Cardiac muscle cell (in vitro differentiated cells and primary cell): ENCODE measurements at regions not wholly inside any gene's neighbourhood (a gene's known extent, or its start where the extent isn't known, plus 50 kb on each side); places are given as distances from the start of the nearest gene placed in this dataset.
"Not testable (repeated sequence)": the region's sequence is repeated elsewhere in the genome, so short reads cannot be mapped to it uniquely, and the experiment has no call there.

Experiments
- DNase-seq, 2 donors: peaks; one replicate each; pipeline versions ENCODE4 v3.0.0 to v3.0.0-alpha.2; 2010 to 2017; ENCODE audit warnings: low read depth in 1 of 2, low spot score in 1 of 2
- H3K27ac ChIP-seq: fragments of 200-600 bp; sonication (generic); 2 replicates; pipeline ENCODE4 v1.5.1; 2016
- H3K27me3 ChIP-seq: fragments of 200-600 bp; sonication (generic); 2 replicates; pipeline ENCODE4 v1.6.0; 2016; ENCODE audit warnings: control low read depth
- H3K36me3 ChIP-seq: fragments of 200-600 bp; sonication (generic); 2 replicates; pipeline ENCODE4 v1.5.1; 2016; ENCODE audit warnings: control low read depth
- H3K4me1 ChIP-seq: fragments of 200-600 bp; sonication (generic); 2 replicates; pipeline ENCODE4 v1.8.1; 2017; ENCODE audit warnings: low read depth, mild to moderate bottlenecking, mixed run types
- H3K4me3 ChIP-seq: fragments of 200-600 bp; sonication (generic); 2 replicates; pipeline ENCODE4 v1.5.1; 2016; ENCODE audit warnings: mild to moderate bottlenecking
- H3K9me3 ChIP-seq: fragments of 200-600 bp; sonication (generic); 2 replicates; pipeline ENCODE4 v1.5.1; 2017; ENCODE audit warnings: low read depth, mild to moderate bottlenecking, control low read depth
- CTCF ChIP-seq: IDR thresholded peaks from 2 replicates; pipeline ENCODE4 v1.5.1; 2012; ENCODE audit warnings: low read depth, mild to moderate bottlenecking, low read length

DNA sequence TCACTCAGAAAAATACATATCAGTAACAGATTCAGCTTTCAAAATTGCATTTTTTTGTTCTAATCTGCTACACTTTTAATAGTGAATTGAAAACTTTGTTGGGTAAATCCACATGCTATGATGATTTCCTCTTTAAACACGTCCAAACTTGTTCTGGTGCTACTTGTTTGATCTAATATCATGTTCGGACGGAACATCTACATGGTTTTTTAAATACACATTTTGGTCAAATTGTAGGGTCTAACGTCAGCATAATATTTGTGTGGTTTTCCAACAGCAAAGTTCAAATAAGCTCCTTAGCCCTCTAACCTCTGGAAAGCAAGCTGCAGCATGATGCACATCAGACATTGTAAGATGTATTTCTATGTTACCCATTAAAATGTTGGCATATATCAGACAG, 98.5 kb upstream of the OSTN start:
- TF ChIP-seq CTCF, result no peak
- no peak for DNase-seq

DNA sequence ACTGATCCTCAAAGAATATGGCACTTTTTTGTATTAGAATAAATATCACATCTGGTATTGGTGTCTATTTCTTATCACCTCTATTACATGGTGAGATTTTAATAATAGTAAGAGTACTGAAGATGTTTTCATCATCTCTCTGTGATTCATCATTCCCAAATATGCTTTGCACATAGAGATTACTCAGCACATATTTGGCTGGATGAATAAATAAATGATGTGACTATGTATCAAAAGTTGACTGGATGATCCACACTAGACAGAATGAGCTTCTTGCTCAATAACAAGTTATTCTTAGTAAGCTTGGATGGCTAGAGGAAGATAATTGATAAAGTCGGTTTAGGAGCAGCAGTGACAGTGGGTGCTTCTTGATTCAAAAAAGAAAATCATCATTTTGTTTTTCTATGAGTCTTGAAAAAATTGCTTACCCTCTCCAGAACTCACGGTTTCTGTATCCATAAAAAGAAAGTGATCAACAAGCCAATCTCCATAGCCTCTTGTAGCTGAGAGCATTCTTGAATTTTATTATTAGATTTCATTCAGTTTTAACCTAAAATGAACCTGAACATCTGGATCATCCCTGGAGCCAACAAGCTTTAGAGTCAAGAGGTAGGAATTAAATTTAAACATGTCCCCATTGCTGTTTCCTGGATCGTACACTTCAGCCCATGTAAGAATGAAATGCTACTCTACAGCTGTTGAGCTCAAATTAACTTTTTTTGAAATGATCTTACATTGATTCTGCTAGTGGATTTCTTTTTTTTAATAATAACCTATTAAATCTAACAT, 104.8 kb upstream of the OSTN start:
- peak in 1 of 2 donors; percentile 61 for DNase-seq
- Histone ChIP-seq H3K4me1 (no peaks in the 10 kb centered on the region), H3K9me3 (no peaks in the 10 kb centered on the region), H3K4me3 (no peak overlapping the region), H3K27ac (no peak overlapping the region), H3K27me3 (peaks cover 10% of the 10 kb centered on the region), H3K36me3 (no peaks in the 10 kb centered on the region)
- no peak for TF ChIP-seq CTCF

More for the DNA sequence above, 98.5 kb upstream of the OSTN start:
- Histone ChIP-seq H3K27me3 (no peaks in the 10 kb centered on the region), H3K27ac (no peak overlapping the region), H3K4me3 (no peak overlapping the region), H3K4me1 (no peaks in the 10 kb centered on the region), H3K36me3 (no peaks in the 10 kb centered on the region), H3K9me3 (no peaks in the 10 kb centered on the region)

GRCh38 chr3:191087391-191087790, 111.7 kb upstream of the OSTN start:
- Histone ChIP-seq H3K36me3 (no peaks in the 10 kb centered on the region), H3K4me3 (no peak overlapping the region), H3K9me3 (no peaks in the 10 kb centered on the region), H3K27ac (no peak overlapping the region), H3K27me3 (peaks cover 10% of the 10 kb centered on the region), H3K4me1 (no peaks in the 10 kb centered on the region)
- no peak for TF ChIP-seq CTCF
- DNase-seq, result no peak

- H3K9me3 ChIP-seq, result no peaks in the 10 kb centered on the region
- no peaks in the 10 kb centered on the region for H3K4me1 ChIP-seq
- peaks cover 2% of the 10 kb centered on the region for H3K27me3 ChIP-seq
- no peak for TF ChIP-seq CTCF
- peak in 1 of 2 donors; percentile 58 for DNase-seq
- H3K36me3 ChIP-seq, result no peaks in the 10 kb centered on the region
- H3K27ac ChIP-seq, result no peak overlapping the region
- no peak overlapping the region for H3K4me3 ChIP-seq
These were observed 114.0 kb upstream of the OSTN start for GRCh38 chr3:191085091-191085490.

- H3K4me1 ChIP-seq, H3K9me3 ChIP-seq, DNase-seq, H3K4me3 ChIP-seq, H3K27ac ChIP-seq, H3K27me3 ChIP-seq, H3K36me3 ChIP-seq: not testable (repeated sequence)
These were observed 120.1 kb upstream of the OSTN start for GRCh38 chr3:191078913-191079312.

DNA sequence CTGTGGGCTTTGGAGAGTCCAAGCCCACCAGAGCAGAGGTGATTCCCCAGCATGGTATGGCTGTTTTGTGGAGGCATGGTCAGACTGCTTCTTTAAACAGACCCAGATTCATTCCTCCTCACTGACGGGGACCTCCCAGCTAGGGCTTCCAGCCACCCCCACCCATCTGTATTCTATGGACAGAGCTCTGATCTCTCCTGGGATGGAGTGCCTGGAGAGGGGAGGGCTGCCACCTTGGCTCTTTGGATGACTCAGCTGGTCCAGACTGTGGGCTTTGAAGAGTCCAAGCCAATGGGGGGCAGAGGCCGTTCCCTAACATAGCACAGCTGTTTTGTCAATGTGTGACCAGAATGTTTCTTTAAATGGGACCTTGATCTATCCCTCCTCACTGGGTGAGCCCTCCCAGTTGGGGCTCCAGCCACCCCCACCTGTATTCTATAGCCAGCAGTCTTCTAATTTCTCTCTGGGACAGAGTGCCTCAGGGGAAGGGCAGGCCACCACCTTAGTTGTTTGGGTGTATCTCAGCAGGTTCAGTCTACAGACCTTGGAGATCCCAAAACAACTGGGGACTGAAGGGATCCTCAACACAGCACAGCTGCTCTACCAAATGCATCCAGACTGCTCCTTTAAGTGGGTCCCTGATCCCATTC, 122.0 kb upstream of the OSTN start:
- no peaks in the 10 kb centered on the region for H3K36me3 ChIP-seq

More for the DNA sequence above, 122.0 kb upstream of the OSTN start:
- no peak for TF ChIP-seq CTCF
- DNase-seq, result no peak
- H3K4me1 ChIP-seq, result no peaks in the 10 kb centered on the region
- no peak overlapping the region for H3K27ac ChIP-seq
- H3K9me3 ChIP-seq, result no peaks in the 10 kb centered on the region
- H3K4me3 ChIP-seq, result no peak overlapping the region
- H3K27me3 ChIP-seq, result no peaks in the 10 kb centered on the region
